A673 (cell line): ENCODE measurements at regions not wholly inside any gene's neighbourhood (a gene's known extent, or its start where the extent isn't known, plus 50 kb on each side); places are given as distances from the start of the nearest gene placed in this dataset.

Source experiments
- BruUV-seq: library from RNA; stranded (reverse); fragments of 400-500 nt; replicated peaks from 2 replicates; lab custom pipeline; 2021; lab: Mats Ljungman, UMichigan
- CTCF ChIA-PET: fragments of 300-600 bp; sonication (Branson Sonifier 250); formaldehyde crosslinking; loops from one replicate; lab custom pipeline; 2022; ENCODE audit warnings: antibody characterized with exemption; lab: Charles Lee
- POLR2A ChIA-PET: fragments of 300-600 bp; sonication (Branson Sonifier 250); formaldehyde crosslinking; loops from one replicate; lab custom pipeline; 2022; ENCODE audit warnings: antibody characterized with exemption; ENCODE audit not compliant: low non-redundant PET; lab: Charles Lee
- DNase-seq: peaks from one replicate; pipeline ENCODE4 v3.0.0-alpha.2; 2015; ENCODE audit warnings: low spot score
- H3K27ac ChIP-seq: fragments of 200-600 bp; sonication (generic); 2 replicates; pipeline ENCODE4 v1.5.1; 2016; ENCODE audit warnings: mixed run types, low read depth, mild to moderate bottlenecking, mixed read lengths, antibody characterized with exemption, low read length; ENCODE audit not compliant: poor library complexity, severe bottlenecking
- H3K27me3 ChIP-seq: fragments of 200-600 bp; sonication (generic); replicated peaks from 2 replicates; pipeline ENCODE4 v1.6.1; 2017; ENCODE audit warnings: mixed run types, low read depth, mild to moderate bottlenecking, mixed read lengths, antibody characterized with exemption, low read length; ENCODE audit not compliant: insufficient read depth, poor library complexity
- H3K36me3 ChIP-seq: fragments of 200-600 bp; sonication (generic); 2 replicates; pipeline ENCODE4 v1.6.1; 2016; ENCODE audit warnings: mixed run types, mild to moderate bottlenecking, mixed read lengths, antibody characterized with exemption, low read length; ENCODE audit not compliant: insufficient read depth, poor library complexity, severe bottlenecking
- H3K4me1 ChIP-seq: fragments of 200-600 bp; sonication (generic); 2 replicates; pipeline ENCODE4 v1.6.1; 2017; ENCODE audit warnings: mixed run types, mild to moderate bottlenecking, mixed read lengths, antibody characterized with exemption, low read length; ENCODE audit not compliant: insufficient read depth, poor library complexity, severe bottlenecking
- H3K4me3 ChIP-seq: fragments of 200-600 bp; sonication (generic); 2 replicates; pipeline ENCODE4 v1.5.1; 2016; ENCODE audit warnings: low read depth, mixed run types, mild to moderate bottlenecking, mixed read lengths, low read length; ENCODE audit not compliant: poor library complexity, severe bottlenecking
- H3K9me3 ChIP-seq: fragments of 200-600 bp; sonication (generic); 2 replicates; pipeline ENCODE4 v1.6.1; 2016; ENCODE audit warnings: mixed run types, low read depth, mild to moderate bottlenecking, mixed read lengths, antibody characterized with exemption, low read length; ENCODE audit not compliant: poor library complexity, severe bottlenecking
- EZH2 ChIP-seq: fragments of 200-600 bp; sonication (generic); IDR thresholded peaks from 2 replicates; pipeline ENCODE4 v1.6.1; 2017; ENCODE audit warnings: borderline replicate concordance, low read depth, mild to moderate bottlenecking, mixed read lengths, antibody characterized with exemption, low read length; ENCODE audit not compliant: poor library complexity, severe bottlenecking
- intact Hi-C: fragments of 100-400 bp; cut with micrococcal nuclease; formaldehyde crosslinking; loops from one replicate; pipeline ENCODE4 v1.10.0; 2022; ENCODE audit not compliant: unreplicated experiment
- TF ChIP-seq, protein P1 (sequence below): fragments of 300-800, 200-600 bp; sonication (generic); conservative IDR thresholded peaks from 2 replicates; pipeline ENCODE4 v1.5.1; 2017; ENCODE audit warnings: low read depth, mild to moderate bottlenecking, antibody characterized with exemption, low read length, moderate library complexity, mixed read lengths

- TF ChIP-seq, protein P1, sequence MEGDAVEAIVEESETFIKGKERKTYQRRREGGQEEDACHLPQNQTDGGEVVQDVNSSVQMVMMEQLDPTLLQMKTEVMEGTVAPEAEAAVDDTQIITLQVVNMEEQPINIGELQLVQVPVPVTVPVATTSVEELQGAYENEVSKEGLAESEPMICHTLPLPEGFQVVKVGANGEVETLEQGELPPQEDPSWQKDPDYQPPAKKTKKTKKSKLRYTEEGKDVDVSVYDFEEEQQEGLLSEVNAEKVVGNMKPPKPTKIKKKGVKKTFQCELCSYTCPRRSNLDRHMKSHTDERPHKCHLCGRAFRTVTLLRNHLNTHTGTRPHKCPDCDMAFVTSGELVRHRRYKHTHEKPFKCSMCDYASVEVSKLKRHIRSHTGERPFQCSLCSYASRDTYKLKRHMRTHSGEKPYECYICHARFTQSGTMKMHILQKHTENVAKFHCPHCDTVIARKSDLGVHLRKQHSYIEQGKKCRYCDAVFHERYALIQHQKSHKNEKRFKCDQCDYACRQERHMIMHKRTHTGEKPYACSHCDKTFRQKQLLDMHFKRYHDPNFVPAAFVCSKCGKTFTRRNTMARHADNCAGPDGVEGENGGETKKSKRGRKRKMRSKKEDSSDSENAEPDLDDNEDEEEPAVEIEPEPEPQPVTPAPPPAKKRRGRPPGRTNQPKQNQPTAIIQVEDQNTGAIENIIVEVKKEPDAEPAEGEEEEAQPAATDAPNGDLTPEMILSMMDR, result no peak
- no peak for TF ChIP-seq EZH2
- no peak for DNase-seq
- BruUV-seq, result no TSS peak
- Histone ChIP-seq H3K4me1 (no peaks in the 10 kb centered on the region), H3K27me3 (no peaks in the 10 kb centered on the region), H3K27ac (no peak overlapping the region), H3K9me3 (no peaks in the 10 kb centered on the region), H3K4me3 (no peak overlapping the region), H3K36me3 (no peaks in the 10 kb centered on the region)
- intact Hi-C loops, result no loop called here
- ChIA-PET POLR2A (no interaction called here), CTCF (no interaction called here)
Observed at GRCh38 chr3:76554707-76555106, 485.2 kb upstream of the ROBO2 start.

GRCh38 chr3:76561494-76562236, 478.2 kb upstream of the ROBO2 start:
- Histone ChIP-seq H3K36me3 (no peaks in the 10 kb centered on the region), H3K4me3 (no peak overlapping the region), H3K4me1 (no peaks in the 10 kb centered on the region), H3K9me3 (no peaks in the 10 kb centered on the region), H3K27ac (no peak overlapping the region), H3K27me3 (no peaks in the 10 kb centered on the region)
- POLR2A ChIA-PET, result interaction anchor here (0.6 kb wide), 1 partner anchor 422 kb away, joined by 3 read pairs; no protein-coding TSS in a partner anchor
- no peak for TF ChIP-seq EZH2
- TF ChIP-seq, protein P1, result no peak
- BruUV-seq, result no TSS peak
- CTCF ChIA-PET, result no interaction called here
- intact Hi-C loops, result no loop called here
- peak; percentile 41 for DNase-seq

- DNase-seq, result no peak
- BruUV-seq, result no TSS peak
- intact Hi-C loops, result no loop called here
- Histone ChIP-seq H3K36me3 (no peaks in the 10 kb centered on the region), H3K27ac (no peak overlapping the region), H3K9me3 (no peaks in the 10 kb centered on the region), H3K27me3 (no peaks in the 10 kb centered on the region), H3K4me3 (no peak overlapping the region), H3K4me1 (no peaks in the 10 kb centered on the region)
- ChIA-PET POLR2A (no interaction called here), CTCF (no interaction called here)
- TF ChIP-seq, protein P1, result no peak
- no peak for TF ChIP-seq EZH2
Observed at GRCh38 chr3:76565496-76566210, 474.2 kb upstream of the ROBO2 start.
